Endodermal cell (in vitro differentiated cells): ENCODE measurements at regions not wholly inside any gene's neighbourhood (a gene's known extent, or its start where the extent isn't known, plus 50 kb on each side); places are given as distances from the start of the nearest gene placed in this dataset.

Experiments
- DNase-seq: peaks from one replicate; pipeline ENCODE4 v3.0.0-alpha.2; 2017
- H3K27ac ChIP-seq: 2 replicates; pipeline ENCODE4 v1.5.1; 2013; ENCODE audit warnings: mild to moderate bottlenecking, low read depth, low read length, moderate library complexity
- H3K27me3 ChIP-seq: 2 replicates; pipeline ENCODE4 v1.6.1; 2013; ENCODE audit warnings: mild to moderate bottlenecking, low read length, moderate library complexity; ENCODE audit not compliant: insufficient read depth, control insufficient read depth, poor library complexity, severe bottlenecking
- H3K36me3 ChIP-seq: 2 replicates; pipeline ENCODE4 v1.7.0; 2013; ENCODE audit warnings: mild to moderate bottlenecking, low read length, moderate library complexity; ENCODE audit not compliant: control insufficient read depth, insufficient read depth
- H3K4me1 ChIP-seq: one replicate; pipeline ENCODE4 v1.7.0; 2013; ENCODE audit warnings: low read length; ENCODE audit not compliant: control insufficient read depth, insufficient read depth
- H3K4me3 ChIP-seq: 2 replicates; pipeline ENCODE4 v1.5.1; 2013; ENCODE audit warnings: mild to moderate bottlenecking, low read length, moderate library complexity
- H3K9ac ChIP-seq: 2 replicates; pipeline ENCODE4 v1.6.1; 2013; ENCODE audit warnings: mild to moderate bottlenecking, low read length, moderate library complexity; ENCODE audit not compliant: poor library complexity, severe bottlenecking; ENCODE audit errors: extremely low read depth
- H3K9me3 ChIP-seq: 2 replicates; pipeline ENCODE4 v1.6.1; 2013; ENCODE audit warnings: mild to moderate bottlenecking, low read length, moderate library complexity; ENCODE audit not compliant: control insufficient read depth
- H3K27ac Mint-ChIP-seq: 2 replicates; pipeline ENCODE4 v1.8.0; 2020; ENCODE audit warnings: mixed read lengths
- H3K27me3 Mint-ChIP-seq: 2 replicates; pipeline ENCODE4 v1.8.0; 2021; ENCODE audit warnings: mild to moderate bottlenecking, mixed read lengths; ENCODE audit not compliant: insufficient read depth
- H3K36me3 Mint-ChIP-seq: 2 replicates; pipeline ENCODE4 v1.8.0; 2020; ENCODE audit warnings: low read depth, mixed read lengths
- H3K4me1 Mint-ChIP-seq: 2 replicates; pipeline ENCODE4 v1.8.0; 2020; ENCODE audit warnings: mixed read lengths
- H3K4me3 Mint-ChIP-seq: 2 replicates; pipeline ENCODE4 v1.8.0; 2020; ENCODE audit warnings: mild to moderate bottlenecking, moderate library complexity, mixed read lengths
- H3K9me3 Mint-ChIP-seq: 2 replicates; pipeline ENCODE4 v1.8.0; 2020; ENCODE audit warnings: mild to moderate bottlenecking, mixed read lengths
- WGBS, 2 experiments: methylation state at CpG; one replicate each; pipeline versions ENCODE4 v1.1.5 to v1.1.7; 2013; ENCODE audit warnings: missing lambda C conversion rate in 2 of 2, mixed read lengths in 1 of 2; ENCODE audit not compliant: insufficient coverage in 1 of 2, insufficient read length in 1 of 2; 5-methylcytosine and 5-hydroxymethylcytosine counted together
- TF ChIP-seq, protein P1 (sequence below): fragments of 200-600 bp; sonication (generic); conservative IDR thresholded peaks from 2 replicates; pipeline ENCODE4 v1.5.0; 2021; ENCODE audit warnings: antibody characterized with exemption, mild to moderate bottlenecking

DNA sequence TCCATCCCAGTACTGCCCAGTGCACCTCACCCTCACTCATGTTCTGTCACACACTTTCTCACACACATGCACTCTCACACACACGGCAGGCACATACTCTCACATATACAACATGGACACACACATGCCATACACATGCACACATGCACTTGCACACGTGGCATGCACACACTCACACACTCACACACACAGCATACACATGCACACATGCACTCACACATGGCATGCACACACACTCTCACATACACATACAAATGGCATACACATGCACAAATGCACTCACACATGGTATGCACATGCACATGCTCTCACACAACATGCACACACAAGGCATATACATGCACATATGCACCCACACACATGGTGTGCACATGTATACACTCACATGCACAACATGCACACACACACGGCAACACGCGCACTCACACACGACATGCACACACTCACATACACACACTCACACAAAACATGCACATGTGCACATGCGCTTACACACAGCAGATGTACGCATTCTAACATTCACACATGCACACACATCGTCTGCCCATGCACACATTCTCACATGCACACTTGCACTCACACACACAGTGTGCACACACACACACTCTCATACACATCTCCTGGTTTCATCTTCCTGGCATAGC lies 131.7 kb upstream of the THBS2 start:
- Mint-ChIP-seq H3K9me3 (peaks cover 12% of the 10 kb centered on the region), H3K36me3 (no peaks in the 10 kb centered on the region), H3K4me3 (no peak overlapping the region), H3K27ac (no peak overlapping the region), H3K27me3 (no peaks in the 10 kb centered on the region), H3K4me1 (no peaks in the 10 kb centered on the region)
- no peak overlapping the region for H3K27ac ChIP-seq
- 91 to 92% methylated on average over 8 to 9 of the region's 9 CpGs for WGBS, 2 experiments
- TF ChIP-seq, protein P1, sequence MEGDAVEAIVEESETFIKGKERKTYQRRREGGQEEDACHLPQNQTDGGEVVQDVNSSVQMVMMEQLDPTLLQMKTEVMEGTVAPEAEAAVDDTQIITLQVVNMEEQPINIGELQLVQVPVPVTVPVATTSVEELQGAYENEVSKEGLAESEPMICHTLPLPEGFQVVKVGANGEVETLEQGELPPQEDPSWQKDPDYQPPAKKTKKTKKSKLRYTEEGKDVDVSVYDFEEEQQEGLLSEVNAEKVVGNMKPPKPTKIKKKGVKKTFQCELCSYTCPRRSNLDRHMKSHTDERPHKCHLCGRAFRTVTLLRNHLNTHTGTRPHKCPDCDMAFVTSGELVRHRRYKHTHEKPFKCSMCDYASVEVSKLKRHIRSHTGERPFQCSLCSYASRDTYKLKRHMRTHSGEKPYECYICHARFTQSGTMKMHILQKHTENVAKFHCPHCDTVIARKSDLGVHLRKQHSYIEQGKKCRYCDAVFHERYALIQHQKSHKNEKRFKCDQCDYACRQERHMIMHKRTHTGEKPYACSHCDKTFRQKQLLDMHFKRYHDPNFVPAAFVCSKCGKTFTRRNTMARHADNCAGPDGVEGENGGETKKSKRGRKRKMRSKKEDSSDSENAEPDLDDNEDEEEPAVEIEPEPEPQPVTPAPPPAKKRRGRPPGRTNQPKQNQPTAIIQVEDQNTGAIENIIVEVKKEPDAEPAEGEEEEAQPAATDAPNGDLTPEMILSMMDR = no peak
- peaks cover 12% of the 10 kb centered on the region for H3K9me3 ChIP-seq
- H3K27me3 ChIP-seq = no peaks in the 10 kb centered on the region
- H3K4me1 ChIP-seq = no peaks in the 10 kb centered on the region
- H3K9ac ChIP-seq = no peak overlapping the region
- H3K4me3 ChIP-seq = no peak overlapping the region
- no peak for DNase-seq
- H3K36me3 ChIP-seq = no peaks in the 10 kb centered on the region

DNA sequence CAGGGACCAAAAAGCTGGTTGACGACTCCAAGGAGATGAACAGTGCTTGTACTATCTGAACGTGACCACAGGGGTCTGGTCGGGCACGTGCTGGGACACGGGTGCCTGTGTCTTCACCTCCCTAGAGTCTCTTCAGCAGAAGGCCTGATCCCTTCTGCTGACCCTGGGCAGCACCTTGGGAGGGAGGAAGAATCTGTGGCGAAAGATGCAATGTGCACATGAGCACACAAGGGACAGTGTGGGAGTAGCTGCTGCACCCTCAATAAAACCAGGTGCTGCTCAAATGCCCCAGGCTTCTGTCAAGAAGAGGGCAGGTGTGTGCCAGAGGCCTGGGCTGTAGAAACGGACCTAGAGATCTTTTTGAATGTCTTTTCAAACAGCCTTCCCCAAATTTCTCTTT lies 130.6 kb upstream of the THBS2 start:
- TF ChIP-seq, protein P1 = no peak
- Mint-ChIP-seq H3K4me1 (no peaks in the 10 kb centered on the region), H3K36me3 (no peaks in the 10 kb centered on the region), H3K27ac (no peak overlapping the region), H3K9me3 (peaks cover 3% of the 10 kb centered on the region), H3K27me3 (no peaks in the 10 kb centered on the region), H3K4me3 (no peak overlapping the region)
- Histone ChIP-seq H3K4me3 (no peak overlapping the region), H3K4me1 (no peaks in the 10 kb centered on the region), H3K9me3 (peaks cover 1% of the 10 kb centered on the region), H3K36me3 (no peaks in the 10 kb centered on the region), H3K9ac (no peak overlapping the region), H3K27me3 (no peaks in the 10 kb centered on the region), H3K27ac (no peak overlapping the region)
- WGBS, 2 experiments = 80 to 93% methylated on average over 5 to 7 of the region's 7 CpGs
- DNase-seq = no peak

DNA sequence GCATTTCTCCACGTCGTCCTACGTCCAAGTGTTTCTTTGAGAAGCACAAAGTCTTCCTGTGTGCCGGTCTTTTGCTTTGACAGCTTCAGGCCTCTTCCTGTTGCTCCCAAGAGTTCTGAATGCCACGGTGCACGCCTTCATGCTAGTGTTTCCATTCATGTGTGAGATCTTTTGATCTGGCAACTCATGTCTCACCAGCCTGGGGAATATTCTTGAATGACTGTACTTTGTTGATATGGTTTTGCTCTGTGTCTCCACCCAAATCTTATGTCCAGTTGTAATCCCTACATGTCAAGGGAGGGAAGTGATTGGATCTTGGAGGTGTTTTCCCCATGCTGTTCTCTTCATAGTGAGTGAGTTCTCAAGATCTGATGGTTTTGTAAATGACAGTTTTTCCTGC lies 129.6 kb upstream of the THBS2 start:
- no peaks in the 10 kb centered on the region for H3K27me3 Mint-ChIP-seq
- WGBS, 2 experiments = 77 to 98% methylated on average over 4 to 6 of the region's 6 CpGs
- TF ChIP-seq, protein P1 = no peak

More for the DNA sequence above, 129.6 kb upstream of the THBS2 start:
- Histone ChIP-seq H3K4me3 (no peak overlapping the region), H3K36me3 (no peaks in the 10 kb centered on the region), H3K4me1 (no peaks in the 10 kb centered on the region), H3K27ac (no peak overlapping the region), H3K9ac (no peak overlapping the region), H3K9me3 (no peaks in the 10 kb centered on the region), H3K27me3 (no peaks in the 10 kb centered on the region)
- DNase-seq = no peak
- Mint-ChIP-seq H3K27ac (no peak overlapping the region), H3K9me3 (peaks cover 3% of the 10 kb centered on the region), H3K36me3 (no peaks in the 10 kb centered on the region), H3K4me3 (no peak overlapping the region), H3K4me1 (no peaks in the 10 kb centered on the region)
